Activated CD8-positive, alpha-beta T cell treated with anti-CD3 and anti-CD28 coated beads, Interleukin-2, amount 10 ng/mL, durations not matched to agents 7 days and 5 days (primary cell): ENCODE measurements at regions not wholly inside any gene's neighbourhood (a gene's known extent, or its start where the extent isn't known, plus 50 kb on each side); places are given as distances from the start of the nearest gene placed in this dataset.
A peak's percentile ranks its signal among the peaks of the same experiment; 100 is the strongest.

Experiments
- ATAC-seq: fragments of 150-1000 bp; cut with Tn5 transposase; one replicate; pipeline ENCODE4 v1.10.0; 2021; ENCODE audit warnings: moderate library complexity
- CTCF ChIA-PET: fragments of 350-600 bp; sonication (Branson Sonifier 250); formaldehyde crosslinking; loops from one replicate; lab custom pipeline; 2021; ENCODE audit warnings: antibody characterized with exemption; lab: Charles Lee
- POLR2A ChIA-PET: fragments of 350-600 bp; sonication (Branson Sonifier 250); formaldehyde crosslinking; loops from one replicate; lab custom pipeline; 2021; ENCODE audit warnings: antibody characterized with exemption; lab: Charles Lee
- DNase-seq: peaks from one replicate; pipeline ENCODE4 v3.0.0-alpha.2; 2020
- H3K27ac Mint-ChIP-seq: one replicate; pipeline ENCODE4 v1.8.0; 2021; ENCODE audit warnings: mild to moderate bottlenecking, mixed read lengths
- H3K27me3 Mint-ChIP-seq: one replicate; pipeline ENCODE4 v1.8.0; 2021; ENCODE audit warnings: low read depth, mixed read lengths
- H3K36me3 Mint-ChIP-seq: one replicate; pipeline ENCODE4 v1.8.0; 2021; ENCODE audit warnings: low read depth, mixed read lengths
- H3K4me1 Mint-ChIP-seq: one replicate; pipeline ENCODE4 v1.8.0; 2021; ENCODE audit warnings: low read depth, mixed read lengths
- H3K4me3 Mint-ChIP-seq: one replicate; pipeline ENCODE4 v1.8.0; 2021; ENCODE audit warnings: mild to moderate bottlenecking, mixed read lengths
- H3K9me3 Mint-ChIP-seq: one replicate; pipeline ENCODE4 v1.8.0; 2022; ENCODE audit warnings: mixed read lengths; ENCODE audit not compliant: insufficient read depth

GRCh38 chr21:15487196-15487550, 242.6 kb upstream of the USP25 start:
- peaks cover 12% of the 10 kb centered on the region for H3K4me1 Mint-ChIP-seq
- ATAC-seq = no peak
- H3K4me3 Mint-ChIP-seq = no peak overlapping the region
- no peaks in the 10 kb centered on the region for H3K36me3 Mint-ChIP-seq
- no peak for DNase-seq
- no peaks in the 10 kb centered on the region for H3K9me3 Mint-ChIP-seq
- ChIA-PET CTCF (interaction anchor here (2.5 kb wide), 1 partner anchor 66 kb away, joined by 7 read pairs; no protein-coding TSS in a partner anchor), POLR2A (no interaction called here)
- peaks cover 4% of the 10 kb centered on the region for H3K27me3 Mint-ChIP-seq
- H3K27ac Mint-ChIP-seq = no peak overlapping the region

GRCh38 chr21:15491100-15491499, 238.7 kb upstream of the USP25 start:
- ChIA-PET CTCF (no interaction called here), POLR2A (no interaction called here)
- Mint-ChIP-seq H3K36me3 (no peaks in the 10 kb centered on the region), H3K27ac (no peak overlapping the region), H3K4me3 (no peak overlapping the region), H3K9me3 (no peaks in the 10 kb centered on the region), H3K4me1 (peaks cover 12% of the 10 kb centered on the region), H3K27me3 (peaks cover 2% of the 10 kb centered on the region)
- DNase-seq = no peak
- no peak for ATAC-seq

GRCh38 chr21:15493646-15494045, 236.1 kb upstream of the USP25 start:
- peaks cover 12% of the 10 kb centered on the region for H3K4me1 Mint-ChIP-seq
- no peak for DNase-seq
- H3K36me3 Mint-ChIP-seq = no peaks in the 10 kb centered on the region

GRCh38 chr21:15494481-15494880, 235.3 kb upstream of the USP25 start:
- Mint-ChIP-seq H3K36me3 (no peaks in the 10 kb centered on the region), H3K4me1 (peaks cover 12% of the 10 kb centered on the region), H3K27me3 (no peaks in the 10 kb centered on the region), H3K27ac (no peak overlapping the region), H3K9me3 (no peaks in the 10 kb centered on the region), H3K4me3 (no peak overlapping the region)
- ATAC-seq (no peak), DNase-seq (no peak)
- CTCF ChIA-PET = interaction anchor here (1.3 kb wide), 1 partner anchor 9 kb away, joined by 3 read pairs; no protein-coding TSS in a partner anchor
- POLR2A ChIA-PET = no interaction called here

More at GRCh38 chr21:15493646-15494045, 236.1 kb upstream of the USP25 start:
- Mint-ChIP-seq H3K9me3 (no peaks in the 10 kb centered on the region), H3K27ac (no peak overlapping the region), H3K4me3 (no peak overlapping the region), H3K27me3 (no peaks in the 10 kb centered on the region)
- ChIA-PET CTCF (interaction anchor here (1.3 kb wide), 1 partner anchor 8 kb away, joined by 3 read pairs; no protein-coding TSS in a partner anchor), POLR2A (no interaction called here)
- no peak for ATAC-seq

- H3K4me3 Mint-ChIP-seq = no peak overlapping the region
- H3K9me3 Mint-ChIP-seq = no peaks in the 10 kb centered on the region
- ATAC-seq = no peak
- ChIA-PET POLR2A (no interaction called here), CTCF (interaction anchor here (1.5 kb wide), 1 partner anchor 13 kb away, joined by 5 read pairs; no protein-coding TSS in a partner anchor)
- H3K4me1 Mint-ChIP-seq = peaks cover 3% of the 10 kb centered on the region
- H3K27me3 Mint-ChIP-seq = no peaks in the 10 kb centered on the region
- DNase-seq = no peak
- no peak overlapping the region for H3K27ac Mint-ChIP-seq
- H3K36me3 Mint-ChIP-seq = no peaks in the 10 kb centered on the region
These were observed 233.8 kb upstream of the USP25 start for GRCh38 chr21:15495965-15496364.

- no peaks in the 10 kb centered on the region for H3K4me1 Mint-ChIP-seq
- ATAC-seq (no peak), DNase-seq (no peak)
- no peak overlapping the region for H3K27ac Mint-ChIP-seq
- no peak overlapping the region for H3K4me3 Mint-ChIP-seq
- POLR2A ChIA-PET = no interaction called here
- H3K36me3 Mint-ChIP-seq = no peaks in the 10 kb centered on the region
- no peaks in the 10 kb centered on the region for H3K9me3 Mint-ChIP-seq
- CTCF ChIA-PET = interaction anchor here (1.5 kb wide), 1 partner anchor 14 kb away, joined by 5 read pairs; no protein-coding TSS in a partner anchor
- H3K27me3 Mint-ChIP-seq = no peaks in the 10 kb centered on the region
These were observed 232.9 kb upstream of the USP25 start for GRCh38 chr21:15496911-15497310.

GRCh38 chr21:15498455-15498854, 231.3 kb upstream of the USP25 start:
- H3K27ac Mint-ChIP-seq = no peak overlapping the region
- no peaks in the 10 kb centered on the region for H3K4me1 Mint-ChIP-seq
- H3K36me3 Mint-ChIP-seq = no peaks in the 10 kb centered on the region
- POLR2A ChIA-PET = no interaction called here
- H3K4me3 Mint-ChIP-seq = no peak overlapping the region
- DNase-seq (no peak), ATAC-seq (no peak)
- no peaks in the 10 kb centered on the region for H3K27me3 Mint-ChIP-seq
- CTCF ChIA-PET = interaction anchor here (0.6 to 1.6 kb wide), 3 partner anchors 13 to 16 kb away, joined by 3 to 4 read pairs (median 3); no protein-coding TSS in a partner anchor
- no peaks in the 10 kb centered on the region for H3K9me3 Mint-ChIP-seq

GRCh38 chr21:15506086-15506485, 223.7 kb upstream of the USP25 start:
- Mint-ChIP-seq H3K27me3 (no peaks in the 10 kb centered on the region), H3K27ac (no peak overlapping the region), H3K9me3 (no peaks in the 10 kb centered on the region), H3K4me3 (no peak overlapping the region), H3K4me1 (no peaks in the 10 kb centered on the region), H3K36me3 (no peaks in the 10 kb centered on the region)
- POLR2A ChIA-PET = no interaction called here
- ATAC-seq (no peak), DNase-seq (no peak)
- CTCF ChIA-PET = interaction anchor here (1.1 kb wide), 1 partner anchor 15 kb away, joined by 3 read pairs; no protein-coding TSS in a partner anchor

- no peak for DNase-seq
- CTCF ChIA-PET = no interaction called here
These were observed 221.2 kb upstream of the USP25 start for GRCh38 chr21:15508554-15508953.

GRCh38 chr21:15514073-15514946, 215.5 kb upstream of the USP25 start:
- Mint-ChIP-seq H3K36me3 (peaks cover 3% of the 10 kb centered on the region), H3K4me1 (peaks cover 16% of the 10 kb centered on the region), H3K27ac (peak overlapping the region; percentile 91), H3K9me3 (peaks cover 6% of the 10 kb centered on the region), H3K27me3 (no peaks in the 10 kb centered on the region), H3K4me3 (peak overlapping the region; percentile 29)
- ChIA-PET CTCF (interaction anchor here (1.1 kb wide), 1 partner anchor 32 kb away, joined by 4 read pairs; no protein-coding TSS in a partner anchor), POLR2A (interaction anchor here (1.0 kb wide), 1 partner anchor 449 kb away, joined by 4 read pairs; the partner anchor contains the start of gene NRIP1)
- ATAC-seq (peak; percentile 99), DNase-seq (peak; percentile 78)

More at GRCh38 chr21:15508554-15508953, 221.2 kb upstream of the USP25 start:
- Mint-ChIP-seq H3K27me3 (no peaks in the 10 kb centered on the region), H3K4me3 (no peak overlapping the region), H3K9me3 (no peaks in the 10 kb centered on the region), H3K4me1 (peaks cover under 1% of the 10 kb centered on the region), H3K27ac (no peak overlapping the region), H3K36me3 (no peaks in the 10 kb centered on the region)
- no peak for ATAC-seq
- POLR2A ChIA-PET = no interaction called here

- Mint-ChIP-seq H3K9me3 (peaks cover 13% of the 10 kb centered on the region), H3K4me1 (peaks cover 24% of the 10 kb centered on the region), H3K36me3 (peaks cover 3% of the 10 kb centered on the region), H3K27me3 (no peaks in the 10 kb centered on the region), H3K27ac (no peak overlapping the region), H3K4me3 (no peak overlapping the region)
- ChIA-PET POLR2A (no interaction called here), CTCF (interaction anchor here (1.0 to 2.3 kb wide), 2 partner anchors 27 to 34 kb away, joined by 3 to 7 read pairs; no protein-coding TSS in a partner anchor)
- ATAC-seq (no peak), DNase-seq (no peak)
These were observed 213.9 kb upstream of the USP25 start for GRCh38 chr21:15515908-15516307.

GRCh38 chr21:15517394-15517793, 212.4 kb upstream of the USP25 start:
- ChIA-PET POLR2A (no interaction called here), CTCF (interaction anchor here (2.3 kb wide), 1 partner anchor 35 kb away, joined by 7 read pairs; no protein-coding TSS in a partner anchor)
- Mint-ChIP-seq H3K4me3 (no peak overlapping the region), H3K27me3 (no peaks in the 10 kb centered on the region), H3K4me1 (peaks cover 29% of the 10 kb centered on the region), H3K36me3 (peaks cover 3% of the 10 kb centered on the region), H3K27ac (no peak overlapping the region), H3K9me3 (peaks cover 13% of the 10 kb centered on the region)
- DNase-seq = no peak
- ATAC-seq = no peak
